ENCODE measurements at regions not wholly inside any gene's neighbourhood (a gene's known extent, or its start where the extent isn't known, plus 50 kb on each side); places are given as distances from the start of the nearest gene placed in this dataset.

DNA sequence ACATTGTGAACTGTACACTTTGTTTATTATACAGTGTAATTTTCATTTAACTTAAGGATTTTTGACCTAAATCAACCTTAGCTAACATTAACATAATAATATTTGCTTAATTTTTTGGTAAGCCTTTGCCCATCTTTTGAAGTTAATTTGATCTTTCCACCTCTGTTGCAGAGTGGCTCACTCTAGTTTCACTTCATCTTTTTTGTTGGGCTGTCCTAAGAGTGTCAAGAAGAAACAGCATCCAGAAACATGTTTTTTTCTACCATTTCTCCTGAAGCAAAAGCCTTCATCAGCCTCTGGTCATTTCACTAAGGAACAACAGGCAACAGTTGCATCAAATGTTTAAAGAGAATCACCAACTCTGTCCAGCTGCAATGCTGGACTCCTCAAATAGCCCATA is 824.7 kb downstream of the REEP3 start:
- no peak for TF ChIP-seq HOXA7 (CRISPR knock-in tag; IDR thresholded peaks at IDR 0.05)
- TF ChIP-seq SP1 (IDR thresholded peaks at IDR 0.05): no peak
- TF ChIP-seq SP1 (CRISPR knock-in tag; IDR thresholded peaks at IDR 0.05): no peak
- TF ChIP-seq, protein P1, sequence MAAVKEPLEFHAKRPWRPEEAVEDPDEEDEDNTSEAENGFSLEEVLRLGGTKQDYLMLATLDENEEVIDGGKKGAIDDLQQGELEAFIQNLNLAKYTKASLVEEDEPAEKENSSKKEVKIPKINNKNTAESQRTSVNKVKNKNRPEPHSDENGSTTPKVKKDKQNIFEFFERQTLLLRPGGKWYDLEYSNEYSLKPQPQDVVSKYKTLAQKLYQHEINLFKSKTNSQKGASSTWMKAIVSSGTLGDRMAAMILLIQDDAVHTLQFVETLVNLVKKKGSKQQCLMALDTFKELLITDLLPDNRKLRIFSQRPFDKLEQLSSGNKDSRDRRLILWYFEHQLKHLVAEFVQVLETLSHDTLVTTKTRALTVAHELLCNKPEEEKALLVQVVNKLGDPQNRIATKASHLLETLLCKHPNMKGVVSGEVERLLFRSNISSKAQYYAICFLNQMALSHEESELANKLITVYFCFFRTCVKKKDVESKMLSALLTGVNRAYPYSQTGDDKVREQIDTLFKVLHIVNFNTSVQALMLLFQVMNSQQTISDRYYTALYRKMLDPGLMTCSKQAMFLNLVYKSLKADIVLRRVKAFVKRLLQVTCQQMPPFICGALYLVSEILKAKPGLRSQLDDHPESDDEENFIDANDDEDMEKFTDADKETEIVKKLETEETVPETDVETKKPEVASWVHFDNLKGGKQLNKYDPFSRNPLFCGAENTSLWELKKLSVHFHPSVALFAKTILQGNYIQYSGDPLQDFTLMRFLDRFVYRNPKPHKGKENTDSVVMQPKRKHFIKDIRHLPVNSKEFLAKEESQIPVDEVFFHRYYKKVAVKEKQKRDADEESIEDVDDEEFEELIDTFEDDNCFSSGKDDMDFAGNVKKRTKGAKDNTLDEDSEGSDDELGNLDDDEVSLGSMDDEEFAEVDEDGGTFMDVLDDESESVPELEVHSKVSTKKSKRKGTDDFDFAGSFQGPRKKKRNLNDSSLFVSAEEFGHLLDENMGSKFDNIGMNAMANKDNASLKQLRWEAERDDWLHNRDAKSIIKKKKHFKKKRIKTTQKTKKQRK (IDR thresholded peaks at IDR 0.05; ENCODE audit: low read length): no peak
- TF ChIP-seq POLR2A (IDR thresholded peaks at IDR 0.05; ENCODE audit: insufficient read depth in 1 of 2, low read depth in 2 of 2, low read length in 2 of 2): no peak
- TF ChIP-seq MAX (IDR thresholded peaks at IDR 0.05): no peak
- TF ChIP-seq ELF4 (CRISPR knock-in tag; IDR thresholded peaks at IDR 0.05; ENCODE audit: borderline replicate concordance): no peak
- no peak for TF ChIP-seq CTCF (CRISPR knock-in tag; IDR thresholded peaks at IDR 0.05)
- no peak for TF ChIP-seq POLR2AphosphoS5 (IDR thresholded peaks at IDR 0.05; ENCODE audit: low read depth, low read length)
- no peak for TF ChIP-seq YY1 (IDR thresholded peaks at IDR 0.05; ENCODE audit: insufficient read depth, insufficient replicate concordance, low read depth, low read length)
- TF ChIP-seq FOSL1 (CRISPR knock-in tag; IDR thresholded peaks at IDR 0.05; ENCODE audit: borderline replicate concordance): no peak
- TF ChIP-seq NR0B2 (CRISPR knock-in tag; IDR thresholded peaks at IDR 0.05): no peak
- no peak for TF ChIP-seq HCFC1 (IDR thresholded peaks at IDR 0.05; ENCODE audit: low read depth, low read length)
- no peak for TF ChIP-seq ZNF644 (CRISPR knock-in tag; IDR thresholded peaks at IDR 0.05; ENCODE audit: low read depth)
- no peak for TF ChIP-seq ZNF33A (CRISPR knock-in tag; IDR thresholded peaks at IDR 0.05; ENCODE audit: borderline replicate concordance)

All from HepG2 (cell line).